ENCODE measurements at regions not wholly inside any gene's neighbourhood (a gene's known extent, or its start where the extent isn't known, plus 50 kb on each side); places are given as distances from the start of the nearest gene placed in this dataset.

GRCh38 chr10:8229153-8229552 lies 174.7 kb downstream of the GATA3 start:
- no peak for DNase-seq (ENCODE audit: low spot score)

- no peak for DNase-seq (ENCODE audit: low spot score)
These were observed 176.4 kb downstream of the GATA3 start for GRCh38 chr10:8230902-8231301.

- DNase-seq (ENCODE audit: low spot score): no peak
These were observed 178.6 kb downstream of the GATA3 start for GRCh38 chr10:8233049-8233448.

GRCh38 chr10:8233832-8234259 lies 179.4 kb downstream of the GATA3 start:
- no peak for DNase-seq (ENCODE audit: low spot score)

GRCh38 chr10:8235253-8236027 lies 181.0 kb downstream of the GATA3 start:
- no peak for DNase-seq (ENCODE audit: low spot score)

- DNase-seq (ENCODE audit: low spot score): no peak
These were observed 184.5 kb downstream of the GATA3 start for GRCh38 chr10:8238986-8239385.

GRCh38 chr10:8240861-8241260 lies 186.4 kb downstream of the GATA3 start:
- DNase-seq (ENCODE audit: low spot score): no peak

- no peak for DNase-seq (ENCODE audit: low spot score)
These were observed 187.9 kb downstream of the GATA3 start for GRCh38 chr10:8242295-8242872.

GRCh38 chr10:8245131-8245813 lies 190.8 kb downstream of the GATA3 start:
- DNase-seq (ENCODE audit: low spot score): no peak

- DNase-seq (ENCODE audit: low spot score): no peak
These were observed 191.3 kb downstream of the GATA3 start for GRCh38 chr10:8245814-8246142.

- DNase-seq (ENCODE audit: low spot score): no peak
These were observed 192.1 kb downstream of the GATA3 start for GRCh38 chr10:8246548-8246947.

- DNase-seq (ENCODE audit: low spot score): no peak
These were observed 192.7 kb downstream of the GATA3 start for GRCh38 chr10:8247191-8247590.

- no peak for DNase-seq (ENCODE audit: low spot score)
These were observed 194.4 kb downstream of the GATA3 start for GRCh38 chr10:8248868-8249267.

- no peak for DNase-seq (ENCODE audit: low spot score)
These were observed 199.9 kb downstream of the GATA3 start for GRCh38 chr10:8254350-8254749.

- DNase-seq (ENCODE audit: low spot score): no peak
These were observed 200.8 kb downstream of the GATA3 start for GRCh38 chr10:8255301-8255700.

GRCh38 chr10:8260645-8261044 lies 206.2 kb downstream of the GATA3 start:
- no peak for DNase-seq (ENCODE audit: low spot score)

GRCh38 chr10:8262317-8262716 lies 207.8 kb downstream of the GATA3 start:
- no peak for DNase-seq (ENCODE audit: low spot score)

- no peak for DNase-seq (ENCODE audit: low spot score)
These were observed 215.5 kb downstream of the GATA3 start for GRCh38 chr10:8269976-8270375.

GRCh38 chr10:8272794-8273425 lies 218.4 kb downstream of the GATA3 start:
- DNase-seq (ENCODE audit: low spot score): no peak

GRCh38 chr10:8273749-8274148 lies 219.3 kb downstream of the GATA3 start:
- DNase-seq (ENCODE audit: low spot score): no peak

- DNase-seq (ENCODE audit: low spot score): no peak
These were observed 221.4 kb downstream of the GATA3 start for GRCh38 chr10:8275911-8276310.

- no peak for DNase-seq (ENCODE audit: low spot score)
These were observed 223.6 kb downstream of the GATA3 start for GRCh38 chr10:8278099-8278498.

GRCh38 chr10:8279598-8279997 lies 225.1 kb downstream of the GATA3 start:
- DNase-seq (ENCODE audit: low spot score): peak; percentile 50

All from H4 (cell line).